ENCODE measurements at regions not wholly inside any gene's neighbourhood (a gene's known extent, or its start where the extent isn't known, plus 50 kb on each side); places are given as distances from the start of the nearest gene placed in this dataset.

DNA sequence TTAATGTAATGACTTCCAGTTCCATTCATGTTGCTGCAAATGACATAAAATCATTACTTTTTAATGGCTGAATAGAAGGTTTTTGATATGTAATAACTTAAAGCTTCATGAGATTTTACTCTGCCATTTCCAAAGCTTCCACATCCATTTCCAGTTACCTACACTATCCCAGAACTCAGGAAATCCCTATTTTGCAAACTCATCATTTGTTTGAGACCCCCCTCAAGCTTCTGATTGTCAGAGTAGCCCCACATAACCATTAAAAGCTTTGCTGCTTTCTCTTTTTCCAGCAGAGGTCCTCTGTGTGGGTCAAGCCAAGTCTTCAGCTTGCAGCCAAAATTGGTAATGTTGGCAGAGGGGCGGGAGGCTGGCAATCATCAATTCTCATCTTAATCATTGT is 50.6 kb upstream of the IL1R1 start:
- H3K4me3 ChIP-seq, result no peak overlapping the region
- H3K36me3 ChIP-seq, result no peaks in the 10 kb centered on the region
- H3K27me3 ChIP-seq, result no peaks in the 10 kb centered on the region
- H3K4me1 ChIP-seq, result no peaks in the 10 kb centered on the region
- H3K9me3 ChIP-seq, result no peaks in the 10 kb centered on the region
- no peak for DNase-seq
- TF ChIP-seq, protein P1, sequence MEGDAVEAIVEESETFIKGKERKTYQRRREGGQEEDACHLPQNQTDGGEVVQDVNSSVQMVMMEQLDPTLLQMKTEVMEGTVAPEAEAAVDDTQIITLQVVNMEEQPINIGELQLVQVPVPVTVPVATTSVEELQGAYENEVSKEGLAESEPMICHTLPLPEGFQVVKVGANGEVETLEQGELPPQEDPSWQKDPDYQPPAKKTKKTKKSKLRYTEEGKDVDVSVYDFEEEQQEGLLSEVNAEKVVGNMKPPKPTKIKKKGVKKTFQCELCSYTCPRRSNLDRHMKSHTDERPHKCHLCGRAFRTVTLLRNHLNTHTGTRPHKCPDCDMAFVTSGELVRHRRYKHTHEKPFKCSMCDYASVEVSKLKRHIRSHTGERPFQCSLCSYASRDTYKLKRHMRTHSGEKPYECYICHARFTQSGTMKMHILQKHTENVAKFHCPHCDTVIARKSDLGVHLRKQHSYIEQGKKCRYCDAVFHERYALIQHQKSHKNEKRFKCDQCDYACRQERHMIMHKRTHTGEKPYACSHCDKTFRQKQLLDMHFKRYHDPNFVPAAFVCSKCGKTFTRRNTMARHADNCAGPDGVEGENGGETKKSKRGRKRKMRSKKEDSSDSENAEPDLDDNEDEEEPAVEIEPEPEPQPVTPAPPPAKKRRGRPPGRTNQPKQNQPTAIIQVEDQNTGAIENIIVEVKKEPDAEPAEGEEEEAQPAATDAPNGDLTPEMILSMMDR (IDR thresholded peaks at IDR 0.05), result no peak
- intact Hi-C loops (cut with DNase I), result no loop called here
- no peak overlapping the region for H3K27ac ChIP-seq
- no peak overlapping the region for H3K9ac ChIP-seq (ENCODE audit: low read depth in 2 of 2, low read length in 2 of 2)

DNA sequence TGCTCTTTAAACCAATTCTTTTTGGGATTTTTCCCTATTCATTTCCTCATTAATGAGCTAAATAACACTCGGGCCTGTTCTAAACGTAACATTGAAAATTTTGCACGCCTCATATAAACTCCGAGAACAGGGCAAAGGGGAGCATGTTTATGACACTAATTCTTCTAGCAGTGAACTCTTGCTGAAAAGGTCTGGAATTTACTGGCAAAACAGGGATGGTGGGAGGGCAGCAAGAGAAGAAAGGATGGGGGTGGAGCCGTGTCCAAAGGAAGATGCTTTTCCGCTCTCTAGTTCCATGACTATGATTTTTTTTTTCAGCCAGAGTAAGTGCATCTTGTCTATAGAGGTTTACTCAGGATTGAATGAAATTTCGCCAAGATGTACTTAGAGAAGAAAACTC is 50.0 kb upstream of the IL1R1 start:
- intact Hi-C loops (cut with DNase I), result no loop called here
- Histone ChIP-seq H3K4me1 (no peaks in the 10 kb centered on the region), H3K4me3 (no peak overlapping the region), H3K9me3 (no peaks in the 10 kb centered on the region), H3K27me3 (no peaks in the 10 kb centered on the region), H3K27ac (no peak overlapping the region), H3K9ac (ENCODE audit: low read depth in 2 of 2, low read length in 2 of 2) (no peak overlapping the region), H3K36me3 (no peaks in the 10 kb centered on the region)
- no peak for DNase-seq
- TF ChIP-seq, protein P1 (IDR thresholded peaks at IDR 0.05), result no peak
